GM12873 (cell line): ENCODE measurements at regions not wholly inside any gene's neighbourhood (a gene's known extent, or its start where the extent isn't known, plus 50 kb on each side); places are given as distances from the start of the nearest gene placed in this dataset.

ENCODE experiments used
- CTCF ChIP-seq: IDR thresholded peaks from 2 replicates; pipeline ENCODE4 v1.5.1; 2012; ENCODE audit warnings: low read depth, mild to moderate bottlenecking, moderate library complexity, low read length, control low read depth; ENCODE audit not compliant: insufficient read depth; ENCODE audit errors: missing control alignments

GRCh38 chr5:166245556-166245955 lies 2045.9 kb upstream of the WWC1 start:
- no peak for TF ChIP-seq CTCF

GRCh38 chr5:166251786-166252185 lies 2039.7 kb upstream of the WWC1 start:
- no peak for TF ChIP-seq CTCF

- TF ChIP-seq CTCF = no peak
These were observed 2033.8 kb upstream of the WWC1 start for GRCh38 chr5:166257661-166258060.

GRCh38 chr5:166262395-166262794 lies 2029.0 kb upstream of the WWC1 start:
- no peak for TF ChIP-seq CTCF

GRCh38 chr5:166267907-166268306 lies 2023.5 kb upstream of the WWC1 start:
- TF ChIP-seq CTCF = no peak

- TF ChIP-seq CTCF = no peak
These were observed 2020.7 kb upstream of the WWC1 start for GRCh38 chr5:166270712-166271111.

GRCh38 chr5:166276006-166276405 lies 2015.4 kb upstream of the WWC1 start:
- no peak for TF ChIP-seq CTCF
